IPS DF 19.7 (cell line): ENCODE measurements at regions not wholly inside any gene's neighbourhood (a gene's known extent, or its start where the extent isn't known, plus 50 kb on each side); places are given as distances from the start of the nearest gene placed in this dataset.

Source experiments
- DNase-seq: peaks from one replicate; pipeline ENCODE4 v3.0.0-alpha.2; 2013; ENCODE audit warnings: low read depth, low spot score

- DNase-seq = no peak
These were observed 975.9 kb downstream of the STIM2 start for GRCh38 chr4:27836523-27836922.

- DNase-seq = no peak
These were observed 983.1 kb downstream of the STIM2 start for GRCh38 chr4:27843776-27844175.

- DNase-seq = no peak
These were observed 983.7 kb downstream of the STIM2 start for GRCh38 chr4:27844376-27844775.

GRCh38 chr4:27846951-27847350 is 986.3 kb downstream of the STIM2 start:
- DNase-seq = no peak

- DNase-seq = peak; percentile 48
These were observed 1000.7 kb downstream of the STIM2 start for GRCh38 chr4:27861381-27861787.

GRCh38 chr4:27861802-27862201 is 1001.2 kb downstream of the STIM2 start:
- no peak for DNase-seq

GRCh38 chr4:27873596-27873995 is 1013.0 kb downstream of the STIM2 start:
- DNase-seq = no peak

GRCh38 chr4:27881705-27882104 is 1021.1 kb downstream of the STIM2 start:
- DNase-seq = no peak

- DNase-seq = no peak
These were observed 1025.5 kb downstream of the STIM2 start for GRCh38 chr4:27886120-27886519.

- no peak for DNase-seq
These were observed 1027.0 kb downstream of the STIM2 start for GRCh38 chr4:27887646-27888045.

- DNase-seq = no peak
These were observed 1027.9 kb downstream of the STIM2 start for GRCh38 chr4:27888505-27888904.

GRCh38 chr4:27894951-27895350 is 1034.3 kb downstream of the STIM2 start:
- no peak for DNase-seq

GRCh38 chr4:27908356-27908755 is 1047.7 kb downstream of the STIM2 start:
- no peak for DNase-seq

- no peak for DNase-seq
These were observed 1049.6 kb downstream of the STIM2 start for GRCh38 chr4:27910227-27910626.

GRCh38 chr4:27911047-27911446 is 1050.4 kb downstream of the STIM2 start:
- no peak for DNase-seq

- no peak for DNase-seq
These were observed 1053.1 kb downstream of the STIM2 start for GRCh38 chr4:27913738-27914137.

GRCh38 chr4:27915822-27916221 is 1055.2 kb downstream of the STIM2 start:
- no peak for DNase-seq

GRCh38 chr4:27916452-27917184 is 1056.0 kb downstream of the STIM2 start:
- DNase-seq = no peak

- DNase-seq = no peak
These were observed 1056.7 kb downstream of the STIM2 start for GRCh38 chr4:27917381-27917780.

GRCh38 chr4:27921231-27921630 is 1060.6 kb downstream of the STIM2 start:
- no peak for DNase-seq

- no peak for DNase-seq
These were observed 1068.3 kb downstream of the STIM2 start for GRCh38 chr4:27928761-27929540.

GRCh38 chr4:27930291-27930690 is 1069.7 kb downstream of the STIM2 start:
- no peak for DNase-seq

- no peak for DNase-seq
These were observed 1070.3 kb downstream of the STIM2 start for GRCh38 chr4:27930976-27931375.
